ENCODE measurements at regions not wholly inside any gene's neighbourhood (a gene's known extent, or its start where the extent isn't known, plus 50 kb on each side); places are given as distances from the start of the nearest gene placed in this dataset.

GRCh38 chr18:47346016-47346415 is 94.6 kb upstream of the SKOR2 start:
- TF ChIP-seq REST (IDR thresholded peaks at IDR 0.05; ENCODE audit: insufficient read depth in 1 of 2, low read depth in 2 of 2, low read length in 2 of 2) (no peak), FOXP2 (optimal IDR thresholded peaks at IDR 0.05; ENCODE audit: borderline replicate concordance, extremely low read depth, extremely low read length, insufficient read depth) (no peak), SIN3A (IDR thresholded peaks at IDR 0.05; ENCODE audit: borderline replicate concordance, insufficient read depth, low read length) (no peak), TAF1 (IDR thresholded peaks at IDR 0.05; ENCODE audit: borderline replicate concordance, insufficient read depth, low read length) (no peak), POLR2AphosphoS5 (IDR thresholded peaks at IDR 0.05; ENCODE audit: low read depth, low read length) (no peak)

DNA sequence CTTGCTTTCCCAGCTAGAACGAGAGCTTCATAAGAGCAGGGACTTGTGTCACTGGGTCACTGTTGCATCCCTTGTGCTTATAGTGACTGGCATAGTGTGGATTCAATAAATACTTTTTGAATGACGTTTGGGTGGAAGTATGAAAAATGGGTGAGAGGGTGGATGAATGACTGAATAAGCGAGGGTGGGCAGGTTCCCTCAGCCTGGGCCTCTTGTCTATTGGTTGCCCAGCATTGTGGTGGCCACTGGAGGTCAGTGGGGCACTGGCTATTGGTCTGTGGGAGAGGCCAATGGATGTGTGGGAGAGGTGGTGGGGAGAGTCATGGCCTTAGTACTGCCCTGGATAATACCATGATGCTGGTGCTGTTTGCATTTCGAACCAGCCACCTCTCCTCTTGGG is 93.8 kb upstream of the SKOR2 start:
- TF ChIP-seq REST (IDR thresholded peaks at IDR 0.05; ENCODE audit: insufficient read depth in 1 of 2, low read depth in 2 of 2, low read length in 2 of 2) = no peak
- no peak for TF ChIP-seq TAF1 (IDR thresholded peaks at IDR 0.05; ENCODE audit: borderline replicate concordance, insufficient read depth, low read length)
- TF ChIP-seq FOXP2 (optimal IDR thresholded peaks at IDR 0.05; ENCODE audit: borderline replicate concordance, extremely low read depth, extremely low read length, insufficient read depth) = no peak
- no peak for TF ChIP-seq SIN3A (IDR thresholded peaks at IDR 0.05; ENCODE audit: borderline replicate concordance, insufficient read depth, low read length)
- no peak for TF ChIP-seq POLR2AphosphoS5 (IDR thresholded peaks at IDR 0.05; ENCODE audit: low read depth, low read length)

DNA sequence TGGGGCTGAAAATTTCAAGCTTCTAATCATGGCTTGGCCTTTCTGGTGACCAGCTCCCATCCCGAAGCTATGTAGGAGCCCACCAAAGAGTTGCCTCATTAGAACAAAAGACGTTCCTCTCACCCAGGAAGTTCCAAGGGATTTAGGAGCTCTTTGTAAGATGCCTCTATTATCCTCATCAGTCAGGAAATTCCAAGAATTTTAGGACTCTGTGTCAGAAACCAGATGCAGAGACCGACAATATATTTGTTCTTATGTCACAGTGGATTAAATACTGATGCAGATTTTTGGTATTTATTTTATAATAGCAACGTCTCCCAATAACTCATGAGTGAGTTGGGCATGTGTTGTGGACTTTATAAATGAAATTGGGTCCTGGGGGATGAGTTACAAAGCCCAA is 91.8 kb upstream of the SKOR2 start:
- TF ChIP-seq POLR2AphosphoS5 (IDR thresholded peaks at IDR 0.05; ENCODE audit: low read depth, low read length) (no peak), TAF1 (IDR thresholded peaks at IDR 0.05; ENCODE audit: borderline replicate concordance, insufficient read depth, low read length) (no peak), REST (IDR thresholded peaks at IDR 0.05; ENCODE audit: insufficient read depth in 1 of 2, low read depth in 2 of 2, low read length in 2 of 2) (no peak), SIN3A (IDR thresholded peaks at IDR 0.05; ENCODE audit: borderline replicate concordance, insufficient read depth, low read length) (no peak), FOXP2 (optimal IDR thresholded peaks at IDR 0.05; ENCODE audit: borderline replicate concordance, extremely low read depth, extremely low read length, insufficient read depth) (no peak)

- TF ChIP-seq FOXP2 (optimal IDR thresholded peaks at IDR 0.05; ENCODE audit: borderline replicate concordance, extremely low read depth, extremely low read length, insufficient read depth) = no peak
- no peak for TF ChIP-seq POLR2AphosphoS5 (IDR thresholded peaks at IDR 0.05; ENCODE audit: low read depth, low read length)
- no peak for TF ChIP-seq REST (IDR thresholded peaks at IDR 0.05; ENCODE audit: insufficient read depth in 1 of 2, low read depth in 2 of 2, low read length in 2 of 2)
- no peak for TF ChIP-seq TAF1 (IDR thresholded peaks at IDR 0.05; ENCODE audit: borderline replicate concordance, insufficient read depth, low read length)
These were observed 91.1 kb upstream of the SKOR2 start for GRCh38 chr18:47342566-47342965.

DNA sequence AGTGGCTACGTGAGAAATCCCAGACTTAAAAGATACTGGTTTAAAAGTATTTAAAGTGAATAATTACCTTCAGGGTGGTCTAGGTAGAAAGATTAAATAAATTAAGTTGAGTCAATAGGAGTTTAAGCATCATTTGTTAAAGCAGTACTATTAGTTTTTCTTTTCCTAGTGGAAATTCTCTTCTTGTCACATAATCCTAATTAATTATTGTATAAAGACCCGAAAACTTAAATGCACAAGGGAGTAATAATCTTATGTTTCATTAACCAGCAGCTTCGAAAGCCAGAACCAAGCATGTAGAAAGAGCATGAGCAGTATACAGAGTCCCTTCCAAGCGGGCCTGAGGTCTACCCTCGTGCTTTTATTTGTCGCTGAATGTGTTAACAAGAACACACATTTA is 90.2 kb upstream of the SKOR2 start:
- TF ChIP-seq SIN3A (IDR thresholded peaks at IDR 0.05; ENCODE audit: borderline replicate concordance, insufficient read depth, low read length) = no peak
- no peak for TF ChIP-seq REST (IDR thresholded peaks at IDR 0.05; ENCODE audit: insufficient read depth in 1 of 2, low read depth in 2 of 2, low read length in 2 of 2)
- TF ChIP-seq TAF1 (IDR thresholded peaks at IDR 0.05; ENCODE audit: borderline replicate concordance, insufficient read depth, low read length) = no peak

Measured in PFSK-1 (cell line).